Ramos (cell line): ENCODE measurements at regions not wholly inside any gene's neighbourhood (a gene's known extent, or its start where the extent isn't known, plus 50 kb on each side); places are given as distances from the start of the nearest gene placed in this dataset.
"Not testable (repeated sequence)": the region's sequence is repeated elsewhere in the genome, so short reads cannot be mapped to it uniquely, and the experiment has no call there.

Experiments
- in situ Hi-C: fragments of 300-500 bp; cut with MboI; formaldehyde crosslinking; loops from one replicate; pipeline ENCODE4 v1.14.3; 2022; ENCODE audit warnings: low sequenced_read_pairs; ENCODE audit not compliant: unreplicated experiment

DNA sequence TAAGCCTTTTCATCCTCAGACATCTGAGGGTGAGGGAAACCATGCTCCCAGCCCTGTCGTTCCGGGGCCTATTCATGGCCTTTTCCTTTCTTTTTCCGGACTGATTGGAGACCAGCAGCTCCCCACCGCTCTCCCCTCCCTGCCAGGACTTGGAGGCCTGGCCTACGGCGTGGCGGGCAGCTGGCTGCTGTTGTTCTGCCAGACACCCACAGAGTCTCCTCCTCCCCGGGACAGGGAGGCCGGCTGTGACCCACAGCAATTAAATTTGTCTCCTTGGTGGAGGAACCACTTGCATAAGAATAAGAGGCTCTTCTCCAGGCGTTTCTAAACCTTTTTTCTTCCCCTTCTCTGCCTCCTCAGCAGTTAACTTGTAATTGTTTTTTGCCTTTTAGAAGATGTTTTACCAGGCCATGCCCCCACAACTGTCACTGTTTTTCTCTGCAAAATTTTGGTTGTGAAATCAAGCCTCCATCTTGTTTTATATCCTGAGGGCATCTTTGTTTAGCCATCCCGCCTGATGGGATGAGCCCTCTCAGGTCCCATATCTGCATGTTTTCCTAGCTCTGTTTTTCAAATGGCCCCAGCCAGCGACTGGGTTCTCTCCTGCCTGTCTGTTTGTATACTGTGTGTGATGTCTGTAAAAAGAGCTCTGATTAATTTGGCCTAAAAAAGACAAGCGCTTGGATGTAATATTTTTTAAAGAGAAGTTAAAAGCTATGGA lies 1060.0 kb upstream of the DDX18 start:
- in situ Hi-C loops: no loop called here

DNA sequence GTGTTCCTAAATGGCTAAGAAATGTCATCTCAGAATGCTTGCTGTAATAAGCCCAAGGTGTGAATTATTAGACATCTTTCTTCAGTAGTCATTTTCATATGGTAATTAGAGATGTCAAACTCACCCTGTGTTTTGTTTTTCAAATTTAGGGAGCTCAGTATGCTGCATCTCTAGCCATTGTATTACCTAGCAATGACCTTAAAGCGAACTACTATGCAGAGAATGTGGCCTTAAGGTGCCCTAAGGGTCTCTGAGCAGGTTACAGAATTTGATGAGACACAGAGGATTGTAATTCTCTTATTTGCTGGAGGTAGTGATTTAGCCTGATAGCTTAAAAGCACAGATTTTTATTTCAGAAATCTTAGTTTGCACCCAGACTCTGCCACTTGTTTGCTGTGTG lies 1052.6 kb upstream of the DDX18 start:
- in situ Hi-C loops: no loop called here

DNA sequence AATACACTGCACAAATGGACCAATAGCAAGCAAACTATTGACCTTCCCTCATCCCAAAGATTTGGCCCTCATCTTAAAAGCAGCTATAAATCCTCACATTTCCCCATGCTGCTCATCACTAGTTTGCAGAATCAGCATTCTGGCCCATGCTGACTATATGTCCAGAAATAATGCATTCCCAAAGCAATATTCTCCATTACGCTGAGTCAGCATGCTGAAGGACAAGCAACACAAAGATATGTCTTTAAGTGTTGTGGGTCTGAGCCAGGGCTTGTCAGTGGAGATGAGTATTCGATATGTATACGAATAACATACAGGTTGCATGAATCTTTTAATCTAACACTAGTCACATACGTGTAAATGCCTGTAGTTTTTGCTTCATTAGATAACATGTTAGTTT lies 1045.0 kb upstream of the DDX18 start:
- in situ Hi-C loops: no loop called here

DNA sequence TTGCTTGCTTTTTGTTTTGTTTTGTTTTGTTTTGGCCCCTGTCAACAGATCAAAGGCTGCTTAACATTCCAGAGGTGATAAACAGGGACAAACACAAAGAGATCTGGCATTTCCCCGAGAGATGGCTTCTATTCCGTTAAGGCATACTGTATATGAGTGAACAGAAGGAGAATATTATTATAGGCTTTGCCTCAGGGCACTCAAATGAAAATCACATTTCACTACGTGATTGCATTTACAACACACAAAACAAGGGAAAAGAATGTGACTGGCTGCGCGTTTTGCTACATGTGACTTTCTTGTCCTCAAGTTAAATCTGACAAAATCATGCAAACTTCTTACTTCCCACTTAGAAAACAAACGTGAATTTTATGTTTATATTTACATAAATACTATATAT lies 1037.9 kb upstream of the DDX18 start:
- in situ Hi-C loops: no loop called here

DNA sequence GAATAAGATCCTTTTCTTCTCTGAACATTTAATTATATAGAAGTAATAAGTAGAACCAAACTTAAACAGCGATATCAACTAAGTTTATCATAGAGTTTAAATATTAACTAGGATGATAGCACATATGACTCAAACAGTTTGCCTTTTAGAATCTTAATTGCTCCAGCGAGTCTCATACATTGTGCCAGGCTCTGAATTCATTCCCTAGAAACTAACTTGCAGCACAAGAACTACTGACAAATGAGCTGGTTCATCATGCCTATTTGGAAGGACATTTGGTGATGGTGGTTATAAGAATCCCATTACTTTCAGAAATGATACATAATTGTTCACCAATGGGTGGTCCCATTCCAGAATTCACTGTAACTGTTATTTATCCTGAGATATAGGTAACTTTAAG lies 1026.6 kb upstream of the DDX18 start:
- in situ Hi-C loops: no loop called here

DNA sequence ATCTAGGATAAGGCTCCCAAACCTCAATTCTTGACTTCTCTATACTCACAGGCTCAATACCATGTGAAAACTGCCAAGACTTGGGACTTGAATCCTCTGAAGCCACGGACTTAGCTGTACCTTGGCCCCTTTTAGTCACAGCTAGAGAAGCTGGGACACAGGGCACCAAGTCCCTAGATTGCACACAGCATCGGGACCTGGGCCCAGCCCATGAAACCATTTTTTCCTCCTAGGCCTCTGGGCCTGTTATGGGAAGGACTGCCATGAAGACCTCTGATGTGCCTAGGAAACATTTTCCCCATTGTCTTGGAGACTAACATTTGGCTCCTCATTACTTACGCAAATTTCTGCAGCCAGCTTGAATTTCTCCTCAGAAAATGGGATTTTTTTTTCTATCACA lies 1011.8 kb upstream of the DDX18 start:
- in situ Hi-C loops: no loop called here

DNA sequence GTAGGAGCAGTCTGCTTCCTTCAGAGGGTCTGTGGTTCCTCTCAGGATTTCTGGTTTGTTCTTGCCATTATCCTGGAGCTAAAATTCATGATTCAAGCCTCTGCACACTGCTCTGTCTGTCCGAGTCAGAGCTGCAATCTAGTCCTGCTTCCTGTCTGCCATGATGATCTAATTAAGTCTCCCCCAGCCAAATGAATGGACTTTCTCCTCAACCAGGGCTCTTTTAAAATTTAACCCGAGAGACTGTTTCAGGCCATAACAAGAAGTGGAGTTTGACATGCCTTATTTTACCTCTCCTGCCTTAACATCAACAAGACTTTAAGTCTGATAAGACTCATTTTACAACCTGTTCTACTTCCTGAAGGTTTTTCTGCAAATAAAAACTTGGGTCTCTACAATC lies 1009.6 kb upstream of the DDX18 start:
- in situ Hi-C loops: no loop called here

DNA sequence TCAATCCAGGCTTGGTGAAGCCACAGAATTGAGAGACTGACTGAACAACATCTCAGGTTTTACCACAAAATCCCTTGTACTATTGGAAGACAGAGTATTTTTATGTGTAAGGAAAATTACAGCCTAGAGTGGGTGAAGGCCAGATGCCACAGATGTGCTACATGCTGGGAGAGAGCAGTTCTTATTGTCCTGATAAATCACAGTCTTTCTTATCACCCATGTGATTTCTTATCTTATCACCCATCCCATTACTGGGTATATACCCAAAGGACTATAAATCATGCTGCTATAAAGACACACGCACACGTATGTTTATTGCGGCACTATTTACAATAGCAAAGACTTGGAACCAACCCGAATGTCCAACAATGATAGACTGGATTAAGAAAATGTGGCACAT lies 1008.0 kb upstream of the DDX18 start:
- in situ Hi-C loops: not testable (repeated sequence)

DNA sequence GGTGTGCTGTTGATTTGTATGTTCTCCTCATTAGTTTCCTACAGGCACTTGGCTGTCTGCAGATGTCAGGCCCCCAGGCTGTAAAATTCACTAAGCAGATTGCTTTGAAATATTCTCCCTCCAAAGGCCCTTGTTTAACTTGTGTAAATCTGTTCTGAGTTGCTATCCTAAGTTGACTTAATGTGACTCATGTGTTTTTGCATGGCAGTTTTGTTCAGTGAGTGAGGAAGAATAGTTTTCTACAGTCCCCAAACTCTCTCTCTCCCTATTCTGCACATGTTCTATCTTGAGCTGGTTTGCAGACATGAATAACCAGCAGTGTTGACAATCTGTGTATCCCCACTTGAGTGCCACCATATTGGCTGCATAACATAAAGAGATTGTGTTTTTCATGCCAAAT lies 1005.4 kb upstream of the DDX18 start:
- in situ Hi-C loops: no loop called here

DNA sequence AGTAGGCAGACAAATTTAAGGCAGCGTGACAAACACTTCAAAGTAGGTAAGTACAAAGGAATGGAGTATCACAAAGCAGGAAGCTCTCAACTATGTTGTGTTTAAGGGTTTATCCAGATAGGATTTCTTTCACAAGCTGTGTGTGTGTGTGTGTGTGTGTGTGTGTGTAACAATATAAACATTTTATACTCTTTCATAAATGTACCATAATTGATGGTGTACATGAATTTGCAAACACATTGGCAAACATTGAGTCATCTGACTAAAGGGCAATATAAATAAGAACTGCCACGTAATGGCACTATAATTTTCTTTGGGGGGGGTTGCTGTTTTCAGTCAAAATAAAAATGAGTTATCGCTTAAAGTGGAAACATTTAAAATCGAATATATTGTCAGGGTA lies 1004.4 kb upstream of the DDX18 start:
- in situ Hi-C loops: no loop called here

DNA sequence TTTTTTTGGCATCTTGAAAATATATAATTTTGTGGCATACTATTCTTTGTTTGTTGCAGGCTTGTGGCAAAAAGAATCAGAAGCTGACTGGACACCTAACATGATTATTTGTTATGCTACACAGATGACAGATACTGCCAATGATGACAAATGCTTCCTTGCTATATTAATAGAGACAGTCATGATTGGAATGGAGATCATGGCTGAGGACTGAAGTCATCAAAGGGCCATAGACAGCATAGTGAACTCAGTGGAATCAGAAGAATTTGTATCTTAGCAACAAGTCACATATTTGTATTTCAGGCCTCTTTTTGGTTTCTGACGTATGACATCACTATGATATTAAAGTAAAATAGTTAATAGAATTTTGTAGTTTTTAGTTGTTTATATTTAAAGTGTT lies 1003.8 kb upstream of the DDX18 start:
- in situ Hi-C loops: no loop called here

DNA sequence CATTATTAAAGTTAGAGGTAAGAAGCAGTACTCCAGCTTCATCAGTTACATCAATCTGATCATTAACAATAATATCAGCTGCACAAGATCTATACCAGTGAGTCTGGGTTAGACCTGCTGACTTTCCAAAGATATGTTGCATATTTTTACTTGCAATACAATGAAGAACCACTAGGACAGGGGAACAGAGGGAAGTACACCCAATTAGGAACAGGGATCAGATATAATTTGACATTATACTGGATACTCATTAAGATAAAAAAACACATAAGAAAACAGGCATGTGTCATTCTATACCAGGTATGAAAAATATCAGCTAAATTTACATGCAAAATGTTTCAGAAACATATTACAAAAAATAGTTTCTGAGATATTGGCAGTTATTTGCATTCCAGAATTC lies 995.1 kb upstream of the DDX18 start:
- in situ Hi-C loops: no loop called here

DNA sequence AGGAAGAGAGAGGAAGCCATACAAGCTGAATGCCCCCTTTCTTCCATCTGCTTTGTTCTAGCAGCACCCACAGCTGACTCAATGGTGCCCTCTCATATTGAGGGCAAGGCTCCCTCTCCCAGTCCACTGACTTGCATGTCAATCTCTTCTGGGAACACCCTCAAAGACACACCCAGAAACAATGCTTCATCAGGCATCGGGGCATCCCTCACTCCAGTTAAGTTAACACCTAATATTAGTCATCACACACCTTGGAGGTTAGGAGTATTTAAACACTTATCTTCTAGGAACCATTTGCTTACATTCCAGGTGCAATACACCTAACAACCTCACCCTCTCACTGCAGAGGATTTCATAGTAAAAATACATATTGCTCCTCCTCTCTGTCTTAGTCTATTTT lies 993.5 kb upstream of the DDX18 start:
- in situ Hi-C loops: no loop called here

DNA sequence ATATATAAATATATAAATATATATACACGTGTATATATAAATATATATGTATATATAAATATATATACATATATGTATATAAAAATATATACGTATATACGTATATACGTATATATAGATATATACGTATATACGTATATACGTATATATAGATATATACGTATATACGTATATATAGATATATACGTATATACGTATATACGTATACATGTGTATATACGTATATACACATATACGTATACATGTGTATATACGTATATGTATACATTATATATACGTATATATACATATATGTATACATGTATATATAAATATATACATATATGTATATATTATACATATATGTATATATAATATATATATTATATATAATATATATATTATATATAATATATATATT lies 984.9 kb upstream of the DDX18 start:
- in situ Hi-C loops: not testable (repeated sequence)

DNA sequence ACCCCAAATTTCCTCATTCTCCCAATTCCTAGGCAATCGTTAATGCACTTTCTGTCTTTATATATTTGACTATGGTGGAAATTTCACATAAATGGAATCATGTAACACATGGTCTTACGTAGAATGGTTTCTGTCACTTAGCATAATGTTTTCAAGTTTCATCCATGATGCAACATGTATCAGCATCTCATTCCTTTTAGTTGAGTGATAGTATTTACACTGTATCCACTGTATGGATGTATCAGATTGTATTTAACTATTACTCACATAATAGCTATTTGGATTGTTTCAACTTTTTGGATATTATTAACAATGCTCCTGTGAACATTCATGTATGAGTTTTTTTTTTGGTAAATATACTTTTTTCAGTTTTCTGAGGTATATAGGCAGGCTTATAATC lies 982.3 kb upstream of the DDX18 start:
- in situ Hi-C loops: no loop called here

DNA sequence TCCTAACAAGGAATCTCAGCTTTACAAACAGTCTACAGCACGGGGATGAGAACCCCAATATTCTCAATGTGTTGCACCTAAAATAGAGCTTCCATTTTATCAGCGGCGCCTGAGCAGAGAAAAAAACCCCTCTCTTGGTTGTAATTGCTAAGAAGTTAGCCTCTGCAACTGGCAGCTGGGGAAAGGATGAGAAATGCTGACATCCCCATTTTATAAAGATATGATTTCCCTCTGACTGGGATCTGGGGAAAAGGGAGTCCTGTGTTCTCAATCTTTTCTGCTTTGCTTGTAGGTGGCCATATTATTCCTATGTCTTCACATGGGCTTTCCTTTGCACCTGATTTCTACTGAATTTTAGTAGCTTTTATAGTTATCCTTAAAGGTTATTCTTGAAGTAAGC lies 981.4 kb upstream of the DDX18 start:
- in situ Hi-C loops: no loop called here

DNA sequence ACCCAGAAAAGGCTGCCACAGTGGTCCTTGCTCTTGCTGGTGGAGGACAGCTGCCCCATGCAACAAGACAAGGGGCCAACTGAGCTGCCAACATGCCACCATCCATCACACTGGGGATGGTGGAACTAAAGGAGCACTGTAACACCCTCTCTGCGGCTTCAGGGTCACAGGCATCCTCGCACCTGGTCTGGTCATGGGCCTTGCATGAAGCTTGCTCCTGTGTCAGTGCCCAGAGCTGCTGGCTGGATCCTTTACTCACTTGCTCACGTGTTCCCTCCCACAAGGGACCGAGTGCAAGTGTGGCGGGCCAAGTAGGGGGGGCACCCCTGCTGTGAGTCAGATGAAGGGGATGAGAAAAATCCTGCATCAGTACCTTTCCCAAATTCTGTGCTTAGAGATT lies 972.3 kb upstream of the DDX18 start:
- in situ Hi-C loops: no loop called here

DNA sequence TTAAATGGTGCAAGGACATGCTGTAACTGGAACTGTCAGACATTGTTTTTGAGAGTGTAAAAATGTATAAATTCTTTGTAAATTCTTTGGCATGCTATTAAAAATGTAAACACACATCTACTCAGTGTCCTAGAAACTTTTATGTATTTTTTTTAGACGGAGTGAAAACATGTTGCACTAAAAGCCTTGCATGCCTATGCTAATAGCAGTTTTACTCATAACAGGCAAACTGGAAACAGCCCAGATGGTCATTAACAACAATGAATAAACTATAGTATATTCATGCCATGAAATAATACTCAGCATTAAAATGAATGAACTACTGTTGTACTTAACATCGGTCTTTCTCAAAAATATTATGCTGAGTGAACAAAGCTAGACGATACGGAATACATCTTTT lies 954.8 kb upstream of the DDX18 start:
- in situ Hi-C loops: no loop called here

DNA sequence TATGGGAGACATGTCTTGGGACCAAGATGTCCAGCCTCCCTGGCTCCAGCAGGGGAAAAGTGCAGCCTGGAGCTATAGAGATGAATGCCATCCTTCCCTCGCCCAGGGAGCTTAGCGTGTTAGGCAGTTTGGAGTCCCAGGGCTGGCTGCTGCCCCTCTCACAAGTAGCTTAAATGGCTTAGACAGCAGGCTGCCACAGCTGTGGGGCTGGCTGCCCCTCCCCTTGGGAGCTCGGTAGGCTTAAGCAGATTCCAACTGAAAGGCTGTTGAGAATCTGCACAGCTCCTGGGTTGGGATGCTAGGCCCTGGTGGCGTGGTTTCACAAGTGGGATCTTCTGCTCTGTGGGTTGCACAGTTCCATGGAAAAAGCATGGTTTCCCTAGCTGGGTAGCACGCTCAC lies 940.5 kb upstream of the DDX18 start:
- in situ Hi-C loops: no loop called here

DNA sequence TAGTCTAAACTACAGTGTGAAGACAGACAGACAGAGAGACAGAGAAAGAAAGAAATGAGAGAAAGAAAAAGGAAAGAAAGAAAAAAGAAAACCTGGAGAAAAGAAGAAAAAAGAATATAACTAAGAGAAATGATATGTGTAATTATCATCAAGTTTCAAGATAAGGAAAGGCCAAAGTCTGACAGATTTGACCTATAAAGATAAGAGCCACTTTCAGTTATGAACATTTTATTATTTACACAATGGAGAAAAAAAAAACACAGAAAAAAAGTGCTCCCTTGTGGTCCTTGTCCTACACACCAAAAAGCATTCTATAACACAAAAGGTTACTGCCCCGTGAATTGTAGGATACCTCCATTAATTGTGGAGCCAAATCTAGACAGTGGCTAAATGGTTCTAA lies 937.2 kb upstream of the DDX18 start:
- in situ Hi-C loops: no loop called here

DNA sequence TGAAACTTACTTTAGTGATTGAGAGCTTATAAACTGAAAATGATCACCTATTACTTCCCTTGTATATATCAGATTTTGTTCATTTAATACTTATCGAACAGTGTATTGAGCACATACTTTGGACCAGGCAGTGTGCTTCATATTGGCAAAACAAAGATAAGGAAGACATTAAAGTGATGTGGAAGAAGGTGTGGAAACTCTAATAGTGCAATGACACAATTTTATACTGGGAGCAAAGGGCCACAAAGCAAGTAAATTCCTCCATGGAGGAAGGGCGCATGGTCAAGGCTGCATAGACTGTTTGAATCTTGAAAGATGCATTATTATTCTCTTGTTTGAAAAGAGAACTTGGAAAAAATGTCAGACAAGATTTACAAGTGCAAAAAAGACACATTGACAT lies 936.5 kb upstream of the DDX18 start:
- in situ Hi-C loops: no loop called here

DNA sequence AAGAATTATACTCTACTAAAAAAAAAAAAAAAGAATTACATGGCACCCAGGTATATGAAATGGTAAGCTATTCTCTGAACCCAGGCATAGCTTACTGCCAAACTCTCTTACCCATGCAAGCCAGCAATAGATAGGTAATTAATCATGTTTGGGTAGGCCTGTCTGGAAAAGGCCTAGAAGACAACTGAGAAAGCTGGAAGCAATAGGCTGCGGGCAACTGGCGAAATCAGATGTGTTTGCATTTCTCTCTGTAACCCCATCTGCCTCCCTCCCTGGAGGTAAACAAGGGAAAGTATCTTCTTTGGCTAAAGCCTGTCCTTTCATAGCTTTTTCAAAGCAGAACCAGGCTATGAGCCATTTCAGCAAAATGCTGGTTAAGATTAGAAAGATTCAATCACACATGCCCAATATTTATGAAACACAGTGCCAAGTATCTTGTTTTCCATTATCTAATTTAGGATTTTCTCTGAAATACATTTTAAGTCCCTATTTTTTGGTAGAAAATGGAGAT lies 934.8 kb upstream of the DDX18 start:
- in situ Hi-C loops: no loop called here

DNA sequence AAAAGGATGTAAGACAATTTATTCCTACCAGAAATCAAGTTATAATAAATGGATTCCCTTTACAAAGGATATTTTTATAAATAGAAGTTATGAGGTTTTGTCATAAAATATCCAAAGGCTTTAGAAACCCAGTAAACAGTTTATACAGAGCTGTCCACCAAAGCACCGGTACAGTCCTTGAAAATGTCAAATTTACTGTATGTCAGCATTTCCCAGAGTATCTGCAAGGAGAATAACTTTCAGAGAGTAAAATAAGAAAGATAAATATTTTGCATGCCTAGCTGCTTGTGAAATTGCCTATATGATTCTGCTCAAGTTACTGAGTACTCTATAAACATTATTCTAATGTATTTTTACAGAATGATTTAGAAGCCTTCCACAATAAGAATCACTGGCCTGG lies 923.3 kb upstream of the DDX18 start:
- in situ Hi-C loops: no loop called here
